Stomach (tissue), 4 donors: ENCODE measurements at regions not wholly inside any gene's neighbourhood (a gene's known extent, or its start where the extent isn't known, plus 50 kb on each side); places are given as distances from the start of the nearest gene placed in this dataset.

ENCODE experiments used
- CTCF ChIP-seq, 7 experiments: fragments of 450-650 bp in 4 of 7; fragments of 200-600 bp in 3 of 7; sonication (generic) in 3 of 7; IDR thresholded peaks; one replicate each; pipeline ENCODE4 v1.5.1; 2016 to 2019; ENCODE audit warnings: antibody characterized with exemption in 7 of 7, control low read depth in 2 of 7, mild to moderate bottlenecking in 1 of 7
- POLR2A ChIP-seq, 4 donors: fragments of 450-650 bp; IDR thresholded peaks; one replicate each; pipeline ENCODE4 v1.6.1; 2016; ENCODE audit warnings: antibody characterized with exemption in 4 of 4, control low read depth in 2 of 4, mild to moderate bottlenecking in 1 of 4, moderate library complexity in 1 of 4
- POLR2AphosphoS5 ChIP-seq, 3 donors: sonication (generic); formaldehyde crosslinking; IDR thresholded peaks; one replicate each; pipeline ENCODE4 v1.6.1; 2016; ENCODE audit warnings: antibody characterized with exemption in 3 of 3

DNA sequence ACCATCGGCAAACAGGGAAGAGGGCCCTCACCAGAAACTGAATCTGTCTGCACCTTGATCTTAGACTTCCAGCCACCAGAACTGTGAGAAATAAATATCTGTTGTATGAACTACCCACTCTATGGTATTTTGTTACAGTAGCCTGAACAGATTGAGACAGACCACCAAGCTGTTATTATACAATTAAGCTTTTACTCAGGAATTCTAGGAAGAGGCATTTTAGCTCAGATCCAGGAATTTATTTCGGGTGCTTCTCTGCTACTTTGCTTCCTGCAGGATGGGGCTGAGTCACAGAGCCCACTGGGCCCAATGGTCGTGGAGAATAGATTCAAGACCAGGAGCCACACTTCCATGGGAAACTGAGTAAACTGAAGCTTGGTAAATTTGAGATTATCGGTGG is 145.5 kb upstream of the PFN2 start:
- TF ChIP-seq CTCF (IDR thresholded peaks at IDR 0.05) = no peak
- TF ChIP-seq POLR2A (IDR thresholded peaks at IDR 0.05) = no peak
- no peak for TF ChIP-seq POLR2AphosphoS5 (IDR thresholded peaks at IDR 0.05)
